Upper lobe of right lung (tissue), 1 donor: ENCODE measurements at regions not wholly inside any gene's neighbourhood (a gene's known extent, or its start where the extent isn't known, plus 50 kb on each side); places are given as distances from the start of the nearest gene placed in this dataset.

Experiments
- ATAC-seq: fragments of 200-7000 bp; cut with Tn5 transposase; one replicate; pipeline ENCODE4 v1.9.1; 2020; ENCODE audit warnings: mild to moderate bottlenecking, moderate library complexity
- DNase-seq: peaks from one replicate; pipeline ENCODE4 v3.0.0-alpha.2; 2020
- H3K27ac ChIP-seq: fragments of 200-600 bp; one replicate; pipeline ENCODE4 v1.8.0; 2022
- H3K27me3 ChIP-seq: fragments of 200-600 bp; one replicate; pipeline ENCODE4 v1.8.0; 2022; ENCODE audit warnings: mild to moderate bottlenecking
- H3K36me3 ChIP-seq: fragments of 200-600 bp; one replicate; pipeline ENCODE4 v1.8.0; 2022
- H3K4me1 ChIP-seq: fragments of 200-600 bp; one replicate; pipeline ENCODE4 v1.8.0; 2022
- H3K4me3 ChIP-seq: fragments of 200-600 bp; one replicate; pipeline ENCODE4 v1.8.0; 2022; ENCODE audit warnings: mild to moderate bottlenecking
- H3K9me3 ChIP-seq: fragments of 200-600 bp; one replicate; pipeline ENCODE4 v1.8.0; 2022
- CTCF ChIP-seq: fragments of 200-600 bp; IDR thresholded peaks from one replicate; pipeline ENCODE4 v1.8.0; 2022; ENCODE audit warnings: antibody characterized with exemption
- intact Hi-C: fragments of 100-400 bp; cut with DNase I; formaldehyde crosslinking; loops from one replicate; pipeline ENCODE4 v1.11.0; 2022
- donor health status: DM: no; HTN: yes; CAD: no; lungs with severe emphysema.

- Histone ChIP-seq H3K4me1 (no peaks in the 10 kb centered on the region), H3K9me3 (no peaks in the 10 kb centered on the region), H3K4me3 (no peak overlapping the region), H3K27me3 (no peaks in the 10 kb centered on the region), H3K36me3 (no peaks in the 10 kb centered on the region), H3K27ac (no peak overlapping the region)
- intact Hi-C loops, result no loop called here
- ATAC-seq, result no peak
- DNase-seq, result no peak
- no peak for TF ChIP-seq CTCF
These were observed 435.8 kb downstream of the GPAM start for GRCh38 chr10:111747751-111748150.

- DNase-seq, result no peak
- no peak overlapping the region for H3K27ac ChIP-seq
- intact Hi-C loops, result no loop called here
- H3K9me3 ChIP-seq, result no peaks in the 10 kb centered on the region
- H3K4me1 ChIP-seq, result no peaks in the 10 kb centered on the region
- H3K27me3 ChIP-seq, result no peaks in the 10 kb centered on the region
- TF ChIP-seq CTCF, result no peak
- ATAC-seq, result no peak
- H3K36me3 ChIP-seq, result no peaks in the 10 kb centered on the region
- H3K4me3 ChIP-seq, result no peak overlapping the region
These were observed 435.4 kb downstream of the GPAM start for GRCh38 chr10:111748184-111748583.

GRCh38 chr10:111750165-111750849, 433.3 kb downstream of the GPAM start:
- H3K27ac ChIP-seq, result no peak overlapping the region
- no peaks in the 10 kb centered on the region for H3K4me1 ChIP-seq
- no peak overlapping the region for H3K4me3 ChIP-seq
- DNase-seq, result no peak
- ATAC-seq, result no peak
- intact Hi-C loops, result no loop called here
- no peaks in the 10 kb centered on the region for H3K36me3 ChIP-seq
- no peak for TF ChIP-seq CTCF
- no peaks in the 10 kb centered on the region for H3K27me3 ChIP-seq
- H3K9me3 ChIP-seq, result no peaks in the 10 kb centered on the region

GRCh38 chr10:111756217-111757061, 427.1 kb downstream of the GPAM start:
- no peak overlapping the region for H3K27ac ChIP-seq
- intact Hi-C loops, result no loop called here
- H3K36me3 ChIP-seq, result no peaks in the 10 kb centered on the region
- H3K4me3 ChIP-seq, result no peak overlapping the region
- peak; percentile 35 for TF ChIP-seq CTCF
- peak; percentile 56 for ATAC-seq
- H3K4me1 ChIP-seq, result no peaks in the 10 kb centered on the region
- no peaks in the 10 kb centered on the region for H3K27me3 ChIP-seq
- no peaks in the 10 kb centered on the region for H3K9me3 ChIP-seq
- no peak for DNase-seq

GRCh38 chr10:111758593-111758992, 425.0 kb downstream of the GPAM start:
- no peak overlapping the region for H3K4me3 ChIP-seq
- no peak for TF ChIP-seq CTCF
- intact Hi-C loops, result no loop called here
- H3K27me3 ChIP-seq, result no peaks in the 10 kb centered on the region
- H3K4me1 ChIP-seq, result no peaks in the 10 kb centered on the region
- no peak for ATAC-seq
- H3K36me3 ChIP-seq, result no peaks in the 10 kb centered on the region
- no peak for DNase-seq
- H3K27ac ChIP-seq, result no peak overlapping the region
- H3K9me3 ChIP-seq, result no peaks in the 10 kb centered on the region
